ENCODE measurements at regions not wholly inside any gene's neighbourhood (a gene's known extent, or its start where the extent isn't known, plus 50 kb on each side); places are given as distances from the start of the nearest gene placed in this dataset.

GRCh38 chr10:36942616-36943015 lies 182.8 kb upstream of the ANKRD30A start:
- H3K36me3 Mint-ChIP-seq: no peaks in the 10 kb centered on the region
- DNase-seq (ENCODE audit: low spot score in 2 of 2) (no peak), ATAC-seq (ENCODE audit: low read depth) (no peak)
- no peak overlapping the region for H3K4me3 Mint-ChIP-seq
- no peaks in the 10 kb centered on the region for H3K4me1 Mint-ChIP-seq
- no peak overlapping the region for H3K27ac Mint-ChIP-seq
- no peaks in the 10 kb centered on the region for H3K27me3 Mint-ChIP-seq
- H3K9me3 Mint-ChIP-seq: peaks cover 3% of the 10 kb centered on the region

DNA sequence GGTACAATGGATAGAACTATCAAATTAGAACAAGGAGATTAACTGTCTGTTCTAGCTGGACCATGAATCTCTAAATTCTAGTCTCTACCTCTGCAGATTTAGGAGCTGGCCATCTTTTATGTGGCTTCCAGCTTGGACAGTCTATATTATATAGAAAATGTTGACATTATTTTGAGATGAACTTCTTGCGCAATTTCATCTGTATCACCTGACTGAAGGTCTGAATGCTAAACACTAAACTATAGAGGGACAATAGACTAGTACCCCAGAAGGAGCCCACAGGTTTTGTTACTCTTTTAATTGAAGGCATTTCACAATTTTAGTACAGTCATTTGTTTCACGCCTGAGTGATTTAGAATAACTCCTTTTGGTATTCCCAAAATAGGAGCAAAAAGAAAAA lies 222.4 kb upstream of the ANKRD30A start:
- no peak overlapping the region for H3K27ac Mint-ChIP-seq
- no peak for ATAC-seq (ENCODE audit: low read depth)

GRCh38 chr10:36899652-36900051 lies 225.7 kb upstream of the ANKRD30A start:
- Mint-ChIP-seq H3K9me3 (peaks cover 4% of the 10 kb centered on the region), H3K36me3 (no peaks in the 10 kb centered on the region), H3K27ac (no peak overlapping the region), H3K4me1 (no peaks in the 10 kb centered on the region), H3K27me3 (peaks cover 2% of the 10 kb centered on the region), H3K4me3 (no peak overlapping the region)
- DNase-seq (ENCODE audit: low spot score in 2 of 2) (no peak), ATAC-seq (ENCODE audit: low read depth) (no peak)

More for the DNA sequence above, 222.4 kb upstream of the ANKRD30A start:
- Mint-ChIP-seq H3K4me3 (no peak overlapping the region), H3K4me1 (no peaks in the 10 kb centered on the region), H3K36me3 (no peaks in the 10 kb centered on the region), H3K9me3 (no peaks in the 10 kb centered on the region), H3K27me3 (peaks cover 2% of the 10 kb centered on the region)
- DNase-seq (ENCODE audit: low spot score in 2 of 2): no peak

DNA sequence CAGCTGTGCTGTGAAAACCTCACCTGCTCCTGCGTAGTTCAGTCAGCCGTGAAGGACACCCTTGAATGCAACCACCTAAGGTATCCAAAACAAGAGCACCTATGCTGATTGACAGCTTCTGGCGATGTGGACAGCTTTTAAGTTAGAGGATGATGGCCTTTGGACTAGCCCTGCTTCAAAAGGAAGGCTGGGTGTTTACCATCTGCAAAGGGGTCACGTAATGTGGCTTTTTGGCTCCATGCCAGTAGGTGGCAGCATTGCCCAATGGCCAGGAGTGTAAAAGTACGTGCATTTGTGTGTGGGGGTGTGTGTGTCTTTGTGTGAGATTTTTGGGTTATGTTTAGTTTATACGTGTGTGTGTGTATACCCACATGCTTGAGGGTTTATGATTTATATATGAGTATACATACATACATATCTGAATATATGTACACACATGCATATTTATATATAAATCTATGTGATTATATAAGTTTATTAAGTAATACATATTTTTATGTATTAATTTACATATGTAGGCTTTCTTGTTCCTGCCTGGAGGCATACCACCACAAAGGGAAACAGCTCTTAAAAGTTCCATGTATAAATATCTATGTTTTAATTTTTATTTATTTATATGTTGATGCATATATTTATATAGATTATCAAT lies 236.3 kb upstream of the ANKRD30A start:
- no peak for ATAC-seq (ENCODE audit: low read depth)
- DNase-seq (ENCODE audit: low spot score in 2 of 2): peak; percentile 29 to 44
- no peaks in the 10 kb centered on the region for H3K9me3 Mint-ChIP-seq

DNA sequence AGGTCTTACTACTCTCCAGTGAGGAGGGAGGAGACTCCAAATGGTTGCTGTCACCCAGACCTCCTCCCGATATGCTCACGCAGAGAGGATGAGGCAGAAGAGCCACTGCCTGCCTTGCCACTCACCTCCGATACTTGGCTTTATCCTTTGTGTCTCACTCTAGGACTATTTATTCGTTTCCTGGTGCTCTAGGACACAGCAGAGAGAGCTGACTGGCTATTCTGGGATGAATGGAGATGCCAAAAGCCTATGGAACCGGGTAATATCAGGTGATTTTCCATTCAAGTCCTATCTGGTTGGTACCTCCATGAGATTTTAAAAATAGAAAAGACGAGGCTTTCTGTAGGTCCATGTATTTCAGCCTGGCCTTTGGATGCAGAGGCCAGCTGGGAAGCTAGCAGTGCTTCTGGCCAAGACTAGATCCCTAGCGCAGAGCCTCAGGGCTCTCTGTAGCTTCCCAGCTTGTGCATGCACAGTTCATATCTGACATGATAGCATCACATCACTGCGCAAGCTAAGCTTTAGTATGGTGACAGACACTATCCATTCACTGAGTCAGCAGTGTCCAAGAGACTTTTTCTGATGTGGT lies 239.0 kb upstream of the ANKRD30A start:
- ATAC-seq (ENCODE audit: low read depth) (no peak), DNase-seq (ENCODE audit: low spot score in 2 of 2) (no peak)
- Mint-ChIP-seq H3K4me1 (peaks cover 2% of the 10 kb centered on the region), H3K27ac (no peak overlapping the region), H3K4me3 (no peak overlapping the region), H3K27me3 (no peaks in the 10 kb centered on the region), H3K9me3 (no peaks in the 10 kb centered on the region), H3K36me3 (no peaks in the 10 kb centered on the region)

More for the DNA sequence above, 236.3 kb upstream of the ANKRD30A start:
- no peak overlapping the region for H3K4me3 Mint-ChIP-seq
- peaks cover 2% of the 10 kb centered on the region for H3K4me1 Mint-ChIP-seq
- H3K27me3 Mint-ChIP-seq: no peaks in the 10 kb centered on the region
- no peak overlapping the region for H3K27ac Mint-ChIP-seq
- H3K36me3 Mint-ChIP-seq: no peaks in the 10 kb centered on the region

- ATAC-seq (ENCODE audit: low read depth) (no peak), DNase-seq (ENCODE audit: low spot score in 2 of 2) (no peak)
- Mint-ChIP-seq H3K27me3 (no peaks in the 10 kb centered on the region), H3K4me3 (no peak overlapping the region), H3K4me1 (peaks cover 2% of the 10 kb centered on the region), H3K27ac (no peak overlapping the region), H3K9me3 (no peaks in the 10 kb centered on the region), H3K36me3 (no peaks in the 10 kb centered on the region)
Observed at GRCh38 chr10:36885746-36886145, 239.7 kb upstream of the ANKRD30A start.

DNA sequence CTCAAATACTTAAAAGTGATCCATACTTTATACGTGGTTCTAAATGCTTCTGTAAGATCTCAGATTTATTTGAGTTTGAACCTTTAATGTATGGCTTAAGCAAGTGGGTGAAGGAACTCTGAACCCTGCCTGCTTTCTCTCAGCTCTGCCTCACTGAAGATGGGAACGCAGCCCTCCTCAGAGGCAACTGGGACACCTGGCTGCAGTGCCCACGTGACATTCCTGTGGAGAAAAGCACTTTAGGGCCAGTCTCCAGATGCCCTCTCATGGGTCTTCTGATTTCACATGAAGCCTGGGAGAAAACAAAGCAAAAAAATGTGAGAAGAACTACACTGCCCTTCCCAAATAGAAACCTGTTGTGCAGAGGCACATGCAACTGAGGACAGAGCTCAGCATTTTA lies 242.6 kb upstream of the ANKRD30A start:
- ATAC-seq (ENCODE audit: low read depth): no peak
- no peaks in the 10 kb centered on the region for H3K27me3 Mint-ChIP-seq
- no peaks in the 10 kb centered on the region for H3K36me3 Mint-ChIP-seq
- no peak overlapping the region for H3K27ac Mint-ChIP-seq
- no peak overlapping the region for H3K4me3 Mint-ChIP-seq
- H3K9me3 Mint-ChIP-seq: no peaks in the 10 kb centered on the region
- no peaks in the 10 kb centered on the region for H3K4me1 Mint-ChIP-seq
- DNase-seq (ENCODE audit: low spot score in 2 of 2): no peak

DNA sequence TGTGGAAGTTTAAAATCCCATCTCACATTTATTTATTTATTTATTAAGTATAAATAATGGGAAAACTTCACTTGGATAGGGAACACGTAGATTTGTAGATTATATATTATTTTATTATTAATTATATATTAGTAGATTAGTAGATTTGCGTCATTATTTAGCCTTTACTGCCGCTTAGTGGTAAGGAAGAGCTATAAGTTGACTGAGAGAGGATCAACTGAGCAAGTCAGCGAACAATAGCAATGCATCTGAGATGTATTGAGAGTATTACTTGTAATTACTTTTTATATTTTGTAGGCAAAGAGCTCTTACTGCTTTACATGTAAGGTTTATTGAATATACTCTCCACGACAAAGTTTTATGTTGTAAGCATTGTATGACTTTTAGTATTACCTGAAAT lies 244.5 kb upstream of the ANKRD30A start:
- DNase-seq (ENCODE audit: low spot score in 2 of 2): no peak
- H3K4me3 Mint-ChIP-seq: no peak overlapping the region
- ATAC-seq (ENCODE audit: low read depth): peak; percentile 34
- no peaks in the 10 kb centered on the region for H3K27me3 Mint-ChIP-seq
- H3K36me3 Mint-ChIP-seq: no peaks in the 10 kb centered on the region
- no peaks in the 10 kb centered on the region for H3K4me1 Mint-ChIP-seq
- H3K9me3 Mint-ChIP-seq: no peaks in the 10 kb centered on the region
- H3K27ac Mint-ChIP-seq: no peak overlapping the region

DNA sequence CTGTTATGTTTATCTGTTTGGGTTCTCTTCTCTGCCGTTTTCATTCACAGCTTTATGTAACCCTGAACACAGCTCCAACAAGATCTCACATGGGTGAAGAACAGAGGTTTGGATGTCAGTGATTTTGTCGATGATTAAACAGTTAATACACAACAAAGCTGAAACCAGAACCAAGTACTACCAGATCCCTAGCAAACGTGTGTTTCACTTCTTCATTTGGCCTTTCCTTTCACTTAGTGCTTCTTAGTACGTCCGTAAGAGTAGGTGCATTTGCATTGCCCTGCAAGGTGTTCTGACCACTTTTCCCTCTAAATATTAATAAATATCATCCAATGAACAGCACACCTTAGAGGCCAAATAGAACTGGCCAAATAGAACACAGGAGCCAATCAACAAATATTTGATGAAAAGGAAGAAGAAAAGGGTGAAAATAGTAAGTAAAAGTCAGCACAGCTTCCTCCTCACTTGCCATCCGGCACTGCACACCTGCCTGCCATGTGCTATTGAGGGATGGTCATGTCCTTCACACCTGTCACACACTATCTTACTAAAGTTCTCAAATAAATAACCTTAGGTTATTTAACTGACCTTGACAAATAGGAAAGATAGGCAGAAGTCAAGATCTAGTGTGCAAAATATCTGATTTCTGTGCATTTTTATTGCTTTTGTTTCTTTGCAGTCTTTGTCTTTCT lies 252.6 kb upstream of the ANKRD30A start:
- no peaks in the 10 kb centered on the region for H3K27me3 Mint-ChIP-seq
- peak; percentile 95 for ATAC-seq (ENCODE audit: low read depth)
- peak in 1 of 2 donors; percentile 6 for DNase-seq (ENCODE audit: low spot score in 2 of 2)
- peaks cover 10% of the 10 kb centered on the region for H3K4me1 Mint-ChIP-seq
- H3K4me3 Mint-ChIP-seq: peak overlapping the region; percentile 37
- H3K27ac Mint-ChIP-seq: peak overlapping the region; percentile 67
- no peaks in the 10 kb centered on the region for H3K36me3 Mint-ChIP-seq
- H3K9me3 Mint-ChIP-seq: no peaks in the 10 kb centered on the region

- H3K4me1 Mint-ChIP-seq: no peaks in the 10 kb centered on the region
- no peaks in the 10 kb centered on the region for H3K27me3 Mint-ChIP-seq
- H3K36me3 Mint-ChIP-seq: no peaks in the 10 kb centered on the region
Observed at GRCh38 chr10:36840788-36841187, 284.6 kb upstream of the ANKRD30A start.

DNA sequence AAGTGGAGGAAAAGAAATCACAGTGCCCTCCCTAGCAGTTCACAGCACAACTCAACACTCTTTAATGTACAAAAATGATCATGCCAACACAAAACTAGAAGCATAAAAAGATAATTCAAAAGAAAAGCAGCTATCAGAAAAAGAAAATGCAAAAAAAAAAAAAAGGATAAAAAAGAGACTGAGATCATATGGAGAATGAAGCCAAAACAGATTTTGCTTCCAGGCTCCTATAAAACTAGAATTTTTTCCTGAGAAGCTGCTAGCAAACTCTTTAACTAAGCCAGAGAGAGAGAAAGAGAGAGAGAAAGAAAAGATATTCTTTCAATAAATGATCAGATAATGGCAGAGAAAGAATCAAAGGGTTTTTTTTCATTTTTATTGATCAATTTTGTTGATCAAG lies 288.0 kb upstream of the ANKRD30A start:
- Mint-ChIP-seq H3K27ac (no peak overlapping the region), H3K9me3 (peaks cover 3% of the 10 kb centered on the region), H3K4me1 (no peaks in the 10 kb centered on the region), H3K36me3 (no peaks in the 10 kb centered on the region), H3K4me3 (no peak overlapping the region), H3K27me3 (no peaks in the 10 kb centered on the region)
- DNase-seq (ENCODE audit: low spot score in 2 of 2) (no peak), ATAC-seq (ENCODE audit: low read depth) (no peak)

More at GRCh38 chr10:36840788-36841187, 284.6 kb upstream of the ANKRD30A start:
- DNase-seq (ENCODE audit: low spot score in 2 of 2): no peak
- no peak overlapping the region for H3K4me3 Mint-ChIP-seq
- H3K27ac Mint-ChIP-seq: no peak overlapping the region
- no peak for ATAC-seq (ENCODE audit: low read depth)
- H3K9me3 Mint-ChIP-seq: peaks cover 3% of the 10 kb centered on the region

DNA sequence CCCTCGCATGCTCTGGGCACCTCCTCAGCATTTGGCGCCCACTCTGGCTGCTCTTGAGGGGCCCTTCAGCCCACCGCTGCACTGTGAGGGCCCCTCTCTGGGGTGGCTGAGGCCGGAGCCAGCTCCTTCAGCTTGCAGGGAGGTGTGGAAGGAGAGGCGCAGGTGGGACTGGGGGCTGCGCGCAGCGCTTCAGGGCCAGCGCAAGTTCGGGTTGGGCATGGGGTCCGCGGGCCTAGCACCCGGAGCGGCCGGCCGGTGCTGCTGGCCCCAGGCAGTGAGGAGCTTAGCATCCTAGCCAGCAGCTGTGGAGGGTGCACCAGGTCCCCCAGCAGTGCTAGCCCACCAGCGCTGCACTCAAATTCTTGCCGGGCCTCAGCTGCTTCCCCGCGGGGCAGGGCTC lies 305.6 kb upstream of the ANKRD30A start:
- H3K4me1 Mint-ChIP-seq: no peaks in the 10 kb centered on the region
- H3K36me3 Mint-ChIP-seq: no peaks in the 10 kb centered on the region
- no peaks in the 10 kb centered on the region for H3K9me3 Mint-ChIP-seq
- no peak for DNase-seq (ENCODE audit: low spot score in 2 of 2)
- H3K27ac Mint-ChIP-seq: no peak overlapping the region
- no peaks in the 10 kb centered on the region for H3K27me3 Mint-ChIP-seq
- no peak overlapping the region for H3K4me3 Mint-ChIP-seq
- no peak for ATAC-seq (ENCODE audit: low read depth)

DNA sequence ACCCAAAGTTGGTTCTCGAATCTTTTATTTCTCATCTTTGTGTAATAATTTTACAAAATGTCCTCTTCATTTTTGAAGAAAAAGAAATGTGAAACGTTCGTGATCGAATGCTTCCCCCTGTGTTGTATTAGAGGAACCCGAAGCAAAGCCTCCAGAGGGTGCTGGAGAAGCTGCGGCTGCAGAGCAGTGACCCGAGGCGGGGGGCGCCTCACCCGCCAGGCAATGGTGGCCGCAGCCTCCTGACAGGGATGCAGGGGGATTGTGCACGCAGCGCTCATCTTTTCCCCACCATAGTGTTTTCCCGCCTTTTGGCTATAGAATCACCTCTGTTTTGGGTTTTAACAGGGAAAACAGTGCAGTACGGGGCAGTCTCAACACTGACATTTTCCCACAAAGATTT lies 307.5 kb upstream of the ANKRD30A start:
- H3K36me3 Mint-ChIP-seq: no peaks in the 10 kb centered on the region
- ATAC-seq (ENCODE audit: low read depth) (no peak), DNase-seq (ENCODE audit: low spot score in 2 of 2) (no peak)
- H3K4me1 Mint-ChIP-seq: no peaks in the 10 kb centered on the region
- no peak overlapping the region for H3K27ac Mint-ChIP-seq
- no peak overlapping the region for H3K4me3 Mint-ChIP-seq
- no peaks in the 10 kb centered on the region for H3K27me3 Mint-ChIP-seq
- no peaks in the 10 kb centered on the region for H3K9me3 Mint-ChIP-seq

GRCh38 chr10:36808625-36809362 lies 316.6 kb upstream of the ANKRD30A start:
- ATAC-seq (ENCODE audit: low read depth) (no peak), DNase-seq (ENCODE audit: low spot score in 2 of 2) (no peak)
- Mint-ChIP-seq H3K4me1 (no peaks in the 10 kb centered on the region), H3K27ac (no peak overlapping the region), H3K4me3 (no peak overlapping the region), H3K9me3 (peaks cover 1% of the 10 kb centered on the region), H3K36me3 (no peaks in the 10 kb centered on the region), H3K27me3 (no peaks in the 10 kb centered on the region)

Measured in memory B cell (primary cell).